Kasumi-1 (cell line): ENCODE measurements at regions not wholly inside any gene's neighbourhood (a gene's known extent, or its start where the extent isn't known, plus 50 kb on each side); places are given as distances from the start of the nearest gene placed in this dataset.

Source experiments
- DNase-seq, 2 experiments: peaks; one replicate each; lab custom pipeline; 2025; lab: John Stamatoyannopoulos, UW

DNA sequence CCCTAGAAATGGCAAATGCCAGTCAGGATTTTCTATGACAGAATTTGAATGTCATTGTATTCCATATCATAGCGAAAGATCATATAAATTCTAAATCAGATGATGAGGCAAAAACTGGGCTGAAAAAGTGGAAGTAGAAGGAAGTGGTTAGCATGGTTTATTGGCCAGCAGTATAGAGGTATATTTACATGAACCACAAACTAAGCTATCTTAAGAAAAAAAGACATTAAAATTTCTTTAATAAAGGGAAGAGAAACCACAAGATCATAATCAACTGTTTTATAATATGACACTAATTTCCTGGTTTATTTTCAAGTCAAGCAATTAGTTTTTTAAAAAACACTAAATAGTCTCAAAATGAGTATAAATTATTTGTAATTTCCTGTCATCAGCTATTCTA is 123.2 kb upstream of the LRP1B start:
- peak; percentile 29 to 56 for DNase-seq

DNA sequence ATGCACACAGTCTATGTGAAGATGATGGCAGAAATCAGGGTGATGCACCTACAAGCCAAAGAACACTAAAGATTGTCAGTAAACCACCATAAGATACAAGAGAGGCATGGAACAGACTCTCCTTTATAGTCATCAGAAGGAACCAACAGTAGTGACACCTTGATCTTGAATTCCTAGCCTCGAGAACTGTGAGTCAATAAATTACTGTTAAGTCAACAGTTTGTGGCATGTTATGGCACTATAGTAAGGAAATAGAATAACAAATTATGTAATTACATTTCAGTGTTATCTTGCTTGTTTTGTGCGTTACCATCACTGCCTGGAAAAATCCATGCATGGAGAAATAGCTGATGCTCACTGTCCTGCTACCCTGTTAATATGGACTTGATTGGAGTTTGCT is 110.2 kb upstream of the LRP1B start:
- no peak for DNase-seq

DNA sequence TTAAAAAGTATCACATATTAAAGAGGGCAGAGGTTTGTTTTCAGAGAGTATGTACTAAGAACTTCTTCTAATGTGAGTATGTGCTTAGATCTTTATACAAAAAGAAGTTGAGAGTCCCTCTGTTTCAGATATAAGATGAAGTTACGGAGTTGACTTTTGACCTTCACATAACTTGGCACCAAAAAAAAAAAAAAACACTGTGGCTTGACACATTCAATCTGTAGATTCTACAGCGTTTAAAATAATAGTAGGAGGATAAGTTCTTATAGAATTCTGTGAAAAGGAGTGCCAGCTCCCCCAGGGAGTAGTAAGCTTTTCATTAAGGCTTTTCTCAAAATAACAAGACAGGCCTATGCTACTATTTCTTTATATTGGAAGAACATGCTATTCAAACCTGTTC is 105.4 kb upstream of the LRP1B start:
- no peak for DNase-seq

DNA sequence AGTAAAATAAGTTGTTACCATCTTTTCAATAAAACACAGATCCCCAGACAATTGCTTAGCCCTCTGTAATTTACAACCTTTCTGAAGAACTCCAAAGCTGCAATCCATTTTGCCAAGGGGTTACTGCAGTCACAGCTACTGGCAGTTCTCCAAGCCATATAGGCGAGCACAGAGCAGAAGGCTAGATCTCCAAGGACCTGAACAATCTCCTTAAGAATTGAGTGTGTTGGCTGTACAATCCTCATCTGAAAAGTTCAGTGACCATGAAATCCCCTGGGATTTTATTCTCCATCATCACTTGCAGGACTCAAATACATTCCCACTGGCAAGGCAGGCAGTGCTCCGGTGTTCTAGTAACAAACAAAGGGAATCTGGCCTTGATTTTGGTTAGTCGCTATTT is 103.9 kb upstream of the LRP1B start:
- DNase-seq, result no peak

DNA sequence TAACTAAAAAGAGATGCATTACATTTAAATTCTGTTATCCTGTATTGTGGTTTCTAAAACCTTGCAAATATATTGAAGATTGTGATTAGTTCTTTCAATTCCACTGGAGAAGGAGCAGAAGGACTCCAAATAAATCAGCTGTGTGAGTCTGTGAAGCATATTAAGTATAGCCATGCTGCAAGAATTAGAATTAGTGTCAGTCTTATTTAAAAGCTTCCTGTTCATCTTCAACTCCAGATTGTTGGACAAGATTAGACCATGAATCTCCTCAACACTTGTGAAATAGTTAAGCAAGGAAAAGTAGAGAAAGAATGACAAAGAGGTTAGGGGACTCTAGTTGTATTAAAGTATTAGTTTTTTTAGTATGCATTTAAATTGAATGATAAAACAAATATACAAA is 92.5 kb upstream of the LRP1B start:
- no peak for DNase-seq

DNA sequence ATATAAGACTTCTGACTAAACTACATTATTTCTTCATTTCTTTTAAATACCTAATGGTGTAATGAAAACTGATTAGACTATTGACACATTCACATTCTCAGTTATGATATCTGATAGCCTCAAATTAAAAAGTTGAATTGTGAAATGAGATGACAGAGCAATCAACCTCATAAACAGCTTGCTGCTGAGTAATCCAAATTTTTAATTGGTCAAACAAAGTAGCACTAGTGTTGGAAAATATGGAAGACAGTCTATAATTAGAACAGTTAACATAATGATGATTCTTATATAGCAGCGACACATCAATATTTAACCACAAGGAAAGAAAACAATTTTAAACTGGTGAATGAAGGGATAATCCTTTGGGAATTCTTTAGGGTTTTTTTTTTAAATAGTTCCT is 91.9 kb upstream of the LRP1B start:
- DNase-seq, result no peak

DNA sequence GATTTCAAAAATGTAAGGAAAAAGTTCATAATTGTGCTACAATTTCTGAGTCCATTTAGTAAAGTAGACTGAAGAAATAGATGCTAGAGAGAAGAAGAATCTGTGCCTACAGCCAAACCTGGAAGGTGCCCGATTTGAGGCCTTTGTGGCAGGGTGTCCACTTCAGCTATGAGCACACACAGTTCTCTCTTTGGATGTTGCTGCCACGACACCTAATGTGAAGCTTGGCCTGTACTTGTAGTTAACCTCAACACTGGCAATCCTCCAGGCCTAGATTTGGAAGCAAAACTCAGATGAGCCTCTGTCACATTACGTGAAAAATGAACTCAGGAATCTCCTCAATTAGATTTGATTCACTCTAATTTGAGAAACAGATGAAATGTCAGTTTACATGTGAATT is 90.1 kb upstream of the LRP1B start:
- peak; percentile 30 to 32 for DNase-seq

DNA sequence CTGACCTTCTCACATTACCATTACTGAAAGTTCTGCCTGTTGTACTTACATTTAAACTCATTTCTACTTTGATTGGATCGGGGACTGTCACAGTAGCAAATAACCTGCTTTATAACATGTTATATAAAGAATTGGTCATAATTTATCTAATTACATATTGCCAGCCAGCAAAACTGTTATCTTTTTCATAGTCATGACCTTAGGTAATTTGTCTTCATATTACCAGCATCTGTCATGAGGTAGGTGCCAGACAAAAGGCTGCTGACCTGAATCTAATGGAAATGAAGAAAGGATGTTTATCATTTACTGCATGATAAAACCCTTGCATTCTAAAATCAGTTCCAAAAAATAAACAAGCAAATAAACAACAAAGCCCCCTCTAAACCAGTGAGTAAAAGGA is 89.4 kb upstream of the LRP1B start:
- DNase-seq, result no peak

DNA sequence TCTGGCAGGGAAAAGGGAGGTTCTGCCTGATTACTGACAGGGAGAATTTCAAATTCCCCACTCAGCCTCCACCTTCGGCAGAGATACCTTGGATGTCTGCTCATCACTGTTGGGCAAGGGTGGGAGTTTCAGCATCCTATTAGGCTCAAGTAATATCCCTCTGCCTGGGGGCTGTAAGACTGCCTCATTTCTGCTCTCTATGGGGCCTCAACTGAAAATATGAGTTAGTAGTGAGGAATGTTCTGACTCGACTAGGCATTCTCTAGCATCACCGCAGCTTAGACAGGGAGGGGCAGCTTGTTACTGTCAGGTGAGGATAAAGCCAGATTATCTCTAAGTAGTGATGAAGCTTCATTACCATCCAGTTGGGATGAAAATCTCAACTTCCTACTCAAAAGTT is 87.7 kb upstream of the LRP1B start:
- no peak for DNase-seq

DNA sequence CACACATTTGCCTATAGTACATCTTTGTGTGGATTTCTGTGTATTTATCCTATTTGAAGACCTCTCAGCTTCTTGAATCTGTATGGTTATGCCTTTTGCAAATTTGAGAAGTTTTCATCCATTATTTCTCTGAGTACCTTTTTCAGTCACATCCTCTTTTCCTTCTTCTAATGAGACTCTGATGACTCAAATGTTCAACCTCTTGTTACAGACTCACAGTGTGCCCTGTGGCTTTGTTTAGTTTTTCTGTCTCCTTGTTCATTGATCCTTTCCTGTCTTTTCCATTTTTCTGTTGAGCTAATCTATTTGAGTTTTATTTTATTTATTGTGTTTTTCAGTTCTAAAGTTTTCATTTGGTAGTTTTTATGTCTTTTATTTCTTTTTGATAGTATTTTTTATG is 87.0 kb upstream of the LRP1B start:
- DNase-seq, result no peak

DNA sequence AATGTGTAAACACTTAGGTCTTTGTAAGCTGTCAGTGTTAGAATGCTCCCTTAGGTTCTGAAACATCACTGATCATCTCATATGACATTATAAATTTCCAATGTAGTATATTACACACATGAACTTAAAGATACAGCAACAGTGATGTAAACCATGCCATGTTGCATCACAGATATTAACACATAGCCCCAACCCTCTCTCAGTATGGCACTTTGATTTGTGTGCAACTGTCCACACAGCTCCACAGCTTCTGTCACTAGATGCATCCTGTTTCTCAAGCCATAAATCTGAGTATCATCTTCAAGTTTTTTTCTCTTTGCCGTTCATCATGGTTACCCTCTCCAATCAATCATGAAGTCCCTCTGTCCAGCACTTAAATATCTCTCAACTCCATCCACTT is 69.2 kb upstream of the LRP1B start:
- no peak for DNase-seq

DNA sequence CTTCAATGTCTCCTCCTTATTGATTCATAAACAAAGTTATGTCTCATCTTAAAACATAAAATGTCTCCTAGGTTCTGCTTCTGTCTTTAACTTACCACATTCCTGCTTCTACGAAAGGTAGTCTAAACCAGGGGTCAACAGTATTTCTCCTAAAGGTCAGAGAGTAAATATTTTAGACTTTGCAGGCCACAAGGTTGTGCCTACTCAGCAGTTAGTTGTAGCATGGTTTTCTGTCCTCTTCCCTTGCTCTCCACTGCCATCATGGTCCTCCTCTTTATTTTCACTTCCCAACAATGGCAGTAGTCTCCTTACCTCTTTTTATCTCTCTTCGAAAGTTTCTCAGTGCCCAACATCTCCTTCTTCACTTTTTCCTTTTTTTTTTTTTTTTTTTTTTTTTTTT is 68.3 kb upstream of the LRP1B start:
- no peak for DNase-seq

DNA sequence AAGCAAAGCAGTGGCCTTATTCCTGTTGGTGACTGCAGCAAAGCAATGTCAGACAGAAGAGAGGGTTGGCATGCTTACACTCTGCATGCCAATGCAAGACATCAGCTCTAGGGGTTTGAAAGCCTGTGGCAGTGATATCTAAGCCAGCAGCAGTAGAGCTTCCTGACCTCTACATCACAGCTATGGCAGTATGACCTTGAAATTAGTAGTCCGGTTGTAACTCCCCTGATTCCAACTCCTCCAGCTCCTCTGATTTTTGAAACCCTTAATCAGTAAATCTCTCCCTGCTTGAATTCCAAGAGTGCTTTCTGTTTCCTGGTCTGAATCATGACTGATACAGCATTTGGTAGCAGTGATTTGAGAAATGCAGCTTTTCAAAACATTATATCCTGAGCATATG is 60.0 kb upstream of the LRP1B start:
- DNase-seq, result no peak

DNA sequence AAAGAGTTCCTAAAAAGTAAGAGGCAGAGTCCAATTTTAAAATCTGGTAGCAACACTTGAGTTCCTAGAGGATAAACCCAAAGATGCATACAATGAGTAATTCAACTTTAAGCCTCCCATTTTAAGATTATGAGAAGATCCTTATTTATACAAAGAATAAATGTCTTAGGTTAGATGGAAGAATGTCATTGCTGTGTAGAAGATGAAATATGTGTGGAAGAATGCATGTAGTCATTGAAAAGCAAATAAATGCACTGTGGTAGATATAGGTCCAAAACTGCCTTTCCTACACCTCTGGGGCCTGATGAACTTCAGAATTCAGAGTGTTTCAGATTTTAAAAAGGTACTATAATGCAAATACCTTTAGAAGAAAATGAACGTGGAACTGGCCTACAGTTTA is 58.7 kb upstream of the LRP1B start:
- no peak for DNase-seq

DNA sequence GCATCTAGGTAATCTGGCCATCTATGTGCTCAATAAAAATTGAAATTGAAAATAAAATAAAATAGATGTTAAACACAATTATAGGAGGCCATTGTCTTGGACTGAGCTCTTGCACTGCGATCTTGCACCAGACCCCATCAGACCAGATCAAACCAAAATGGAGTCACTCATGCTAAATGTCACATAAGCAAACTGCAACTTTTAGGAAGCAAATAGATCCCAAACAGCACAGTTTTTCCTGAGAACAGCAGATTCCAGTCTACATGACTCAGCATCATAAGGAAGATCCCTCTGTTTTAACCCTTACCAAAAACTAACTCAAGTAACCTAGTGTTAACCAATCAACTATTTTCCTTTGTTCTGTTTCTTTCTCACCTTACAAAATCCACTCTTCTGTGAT is 57.7 kb upstream of the LRP1B start:
- no peak for DNase-seq

DNA sequence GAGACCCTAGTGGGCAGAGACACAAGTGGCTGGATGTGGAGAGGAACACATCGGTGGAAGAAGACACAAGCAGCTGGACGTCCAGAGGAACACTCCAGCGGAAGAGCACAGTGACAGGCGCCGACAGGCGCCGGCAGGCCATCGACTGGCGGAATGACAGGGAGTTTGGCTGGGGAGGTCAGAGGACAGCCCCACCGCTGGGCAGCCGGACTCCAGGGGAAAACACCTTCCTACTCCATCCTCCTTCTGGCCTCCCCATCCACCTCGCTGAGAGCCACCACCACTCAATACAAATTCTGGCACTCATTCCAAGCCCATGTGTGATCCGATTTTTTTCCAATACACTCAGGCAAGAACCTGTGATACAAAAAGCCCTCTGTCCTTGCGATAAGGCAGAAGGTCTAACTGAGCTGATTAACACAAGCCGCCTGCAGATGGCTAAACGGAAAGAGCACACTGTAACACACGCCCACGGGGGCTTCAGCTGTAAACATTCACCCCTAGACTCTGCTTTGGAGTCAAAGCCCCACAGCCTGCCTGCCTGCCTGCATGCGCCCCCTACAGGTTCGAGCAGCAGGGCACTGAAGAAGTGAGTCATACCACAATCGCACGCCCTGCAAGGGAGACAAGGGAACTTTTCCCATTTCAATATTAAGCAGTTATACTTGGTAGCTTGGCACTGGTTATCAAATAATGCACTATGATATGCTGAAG is 50.2 kb upstream of the LRP1B start:
- peak; percentile 27 to 29 for DNase-seq
